SW 1271 (cell line): ENCODE measurements at regions not wholly inside any gene's neighbourhood (a gene's known extent, or its start where the extent isn't known, plus 50 kb on each side); places are given as distances from the start of the nearest gene placed in this dataset.
"Not testable (repeated sequence)": the region's sequence is repeated elsewhere in the genome, so short reads cannot be mapped to it uniquely, and the experiment has no call there.

Source experiments
- DNase-seq, 2 experiments: peaks; one replicate each; lab custom pipeline; 2025; lab: John Stamatoyannopoulos, UW

DNA sequence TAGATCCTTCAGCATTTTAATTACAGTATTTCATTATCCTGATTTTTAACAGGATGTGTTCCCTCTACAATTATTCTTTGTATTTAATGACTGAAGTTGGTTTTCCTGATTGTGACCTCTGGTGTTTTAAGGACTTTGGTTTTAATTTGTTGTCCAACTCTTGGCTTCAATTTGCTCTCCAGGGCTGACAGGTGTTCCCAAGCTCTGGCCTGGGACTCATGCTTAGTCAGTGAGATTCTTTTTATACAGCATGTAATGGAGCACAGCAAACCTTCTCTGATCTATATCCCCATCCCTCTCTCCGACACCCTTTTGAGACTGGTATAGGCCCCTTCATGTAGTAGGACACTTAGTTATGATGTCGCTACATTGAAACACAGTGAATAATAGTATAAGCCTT is 896.3 kb downstream of the TSN start:
- DNase-seq = no peak

DNA sequence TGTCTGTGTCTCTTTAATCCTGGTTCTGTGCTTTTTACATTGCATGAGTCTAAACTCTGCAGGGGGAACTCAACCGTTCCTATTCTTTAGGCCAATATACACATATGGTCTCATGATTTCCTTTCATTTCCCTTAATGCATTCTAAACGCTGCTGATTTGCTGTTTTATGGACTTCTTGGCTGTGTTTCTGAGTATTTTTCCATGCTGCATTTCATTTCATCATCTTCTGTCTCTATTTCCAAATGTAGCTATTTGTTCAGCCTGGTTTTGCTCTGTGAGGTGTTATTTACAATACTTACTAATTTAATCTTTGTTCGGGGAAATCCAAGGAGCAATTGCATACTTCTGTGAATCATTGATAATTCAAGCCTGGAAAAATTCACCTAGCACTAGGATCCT is 897.2 kb downstream of the TSN start:
- no peak for DNase-seq

DNA sequence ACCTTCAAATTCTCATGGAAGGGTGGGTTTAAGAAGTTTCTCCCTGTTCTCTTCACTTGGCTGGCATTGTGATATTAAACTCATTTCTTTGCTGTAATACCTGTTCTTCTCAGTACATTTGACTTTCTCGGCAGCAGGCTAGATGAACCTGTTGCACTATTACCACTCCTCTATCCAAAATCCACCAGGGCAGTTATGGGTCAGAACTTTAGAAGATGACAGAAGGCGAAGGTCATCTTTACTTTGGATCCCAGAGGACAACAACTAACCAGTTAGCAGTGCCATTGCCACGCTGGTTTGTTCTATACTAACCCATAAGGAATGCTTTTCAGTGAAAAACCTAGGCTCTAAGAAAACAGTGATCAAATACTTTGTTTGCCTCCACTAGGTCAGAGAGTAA is 901.0 kb downstream of the TSN start:
- no peak for DNase-seq

DNA sequence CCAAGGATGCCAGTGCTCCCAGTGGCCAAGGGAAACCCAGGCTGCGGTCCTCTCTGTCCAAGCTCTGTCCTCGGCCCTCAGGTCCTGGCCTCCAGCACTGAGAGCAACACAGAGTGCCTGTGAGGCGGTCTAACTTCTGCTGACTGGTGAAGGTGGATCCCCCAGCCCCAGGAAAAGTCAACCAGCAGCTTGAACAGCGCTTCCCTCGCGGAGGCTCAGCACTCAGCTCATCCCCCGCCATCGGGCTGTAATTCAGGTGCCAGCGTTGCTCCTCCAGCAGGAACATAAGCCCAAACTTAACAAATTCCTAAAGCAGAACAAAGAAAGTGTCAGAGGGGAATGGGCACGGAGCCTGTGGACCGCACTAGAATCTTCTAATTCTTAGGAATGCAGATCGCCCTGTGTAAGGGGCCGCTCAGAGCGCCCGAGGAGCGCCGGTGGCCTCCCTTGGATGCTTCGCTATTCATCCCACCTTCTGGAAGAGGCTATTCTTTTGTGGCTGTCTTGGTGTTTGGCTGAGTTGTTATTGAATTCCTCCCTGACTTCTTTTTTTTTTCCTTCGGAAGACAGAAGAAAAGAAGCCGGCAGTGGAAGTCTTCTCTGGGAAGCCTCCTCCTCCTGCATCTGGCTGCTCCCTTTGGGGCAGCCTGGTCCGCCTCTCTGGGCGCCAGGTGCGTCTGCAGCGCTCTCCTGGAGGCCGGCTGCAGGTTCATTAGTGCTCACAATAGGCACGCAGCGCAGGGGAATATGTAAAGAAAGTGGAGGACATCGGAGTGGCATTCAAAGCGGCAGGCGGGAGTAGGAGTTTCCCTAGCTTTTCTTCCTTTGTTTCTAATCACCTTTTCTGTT is 905.6 kb downstream of the TSN start:
- no peak for DNase-seq

DNA sequence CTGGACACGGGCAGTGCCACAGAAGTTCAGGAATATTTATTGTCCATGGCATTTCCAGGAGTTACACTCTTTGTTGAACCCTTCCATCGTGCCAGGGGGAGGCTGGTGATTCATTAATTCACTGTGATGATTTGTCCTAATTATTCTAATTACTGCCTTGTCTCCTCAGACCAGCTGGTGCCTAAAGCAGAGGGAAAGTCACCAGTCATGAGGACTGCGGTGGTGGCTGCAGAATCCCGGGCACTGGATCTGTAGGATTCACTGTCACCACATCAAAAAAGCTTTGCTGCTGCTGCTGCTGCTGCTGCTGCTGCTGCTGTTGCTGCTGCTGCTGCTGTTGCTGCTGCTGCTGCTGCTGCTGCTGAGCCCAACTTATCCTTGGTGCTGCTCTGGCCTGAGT is 908.2 kb downstream of the TSN start:
- no peak for DNase-seq

DNA sequence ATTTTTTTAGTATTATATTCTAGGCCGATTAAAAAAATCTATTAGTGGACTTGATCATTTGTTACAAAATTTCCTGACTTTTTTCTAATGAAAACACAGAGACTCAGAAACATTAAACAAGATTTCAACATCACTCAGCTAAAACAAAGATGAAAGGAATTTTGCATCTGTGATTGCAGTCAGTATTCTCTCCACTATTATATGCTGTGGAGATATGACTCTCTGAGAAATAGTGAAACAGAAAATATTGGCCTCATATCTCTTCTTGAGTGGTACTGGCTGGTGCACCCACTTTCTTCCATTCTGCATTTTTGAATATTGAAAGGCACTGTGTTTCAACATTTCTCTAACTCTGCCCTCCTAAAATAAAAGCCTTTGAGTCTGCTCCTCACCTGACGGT is 914.2 kb downstream of the TSN start:
- no peak for DNase-seq

DNA sequence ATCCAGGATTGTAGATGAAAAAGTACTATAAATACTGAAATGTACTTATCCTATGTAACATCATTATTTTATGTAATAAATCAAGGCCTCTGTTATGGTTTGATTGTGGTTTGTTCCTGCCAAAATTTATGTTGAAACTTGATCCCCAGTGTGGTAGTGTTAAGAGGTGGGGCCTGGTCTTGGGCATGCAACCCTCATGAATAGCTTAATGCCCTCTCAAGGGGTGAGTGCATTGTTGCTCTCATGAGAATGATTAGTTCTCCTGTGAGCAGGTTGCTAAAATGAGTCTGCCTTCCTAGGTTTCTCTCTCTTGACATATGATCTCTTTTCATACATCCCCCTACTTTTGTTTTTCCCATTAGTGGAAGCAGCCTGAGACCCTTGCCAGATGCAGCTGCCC is 915.4 kb downstream of the TSN start:
- no peak for DNase-seq

DNA sequence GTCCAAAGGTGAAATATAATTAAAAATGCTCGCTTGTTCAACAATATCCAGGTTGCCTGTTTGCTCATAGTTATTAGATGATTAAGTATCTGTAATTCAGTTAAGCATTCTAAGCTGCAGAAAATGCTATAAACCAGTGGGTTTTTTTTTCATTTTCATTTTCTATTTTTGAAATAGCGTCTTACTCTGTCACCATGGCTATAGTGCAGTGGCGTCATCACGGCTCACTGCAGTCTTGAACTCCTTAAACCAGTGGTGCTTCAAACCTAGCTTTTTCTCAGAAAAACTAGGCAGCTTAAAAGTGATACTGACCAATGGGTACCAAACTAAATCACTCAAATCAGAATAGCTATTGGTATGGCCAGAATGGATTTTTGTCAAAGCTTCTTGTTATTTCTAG is 925.2 kb downstream of the TSN start:
- DNase-seq = no peak

DNA sequence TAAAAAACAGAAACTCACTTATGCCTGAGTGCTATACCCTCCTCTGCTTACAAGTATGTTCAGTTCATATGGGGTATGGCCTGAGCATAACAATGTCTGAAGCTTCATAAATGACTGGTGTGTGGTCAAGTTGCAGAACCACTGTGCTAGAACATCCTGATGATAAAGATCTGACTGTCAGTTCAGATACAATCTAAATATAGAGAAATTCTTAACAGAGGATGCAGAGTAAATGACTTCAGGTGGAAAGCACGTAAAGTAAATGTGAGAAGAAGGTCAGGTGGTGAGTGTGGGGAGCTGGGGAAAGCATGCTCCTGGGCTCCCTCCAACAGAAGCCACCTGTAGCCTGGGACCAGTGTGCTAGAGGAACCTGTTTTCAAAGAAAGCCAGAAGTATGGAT is 926.2 kb downstream of the TSN start:
- DNase-seq = no peak

DNA sequence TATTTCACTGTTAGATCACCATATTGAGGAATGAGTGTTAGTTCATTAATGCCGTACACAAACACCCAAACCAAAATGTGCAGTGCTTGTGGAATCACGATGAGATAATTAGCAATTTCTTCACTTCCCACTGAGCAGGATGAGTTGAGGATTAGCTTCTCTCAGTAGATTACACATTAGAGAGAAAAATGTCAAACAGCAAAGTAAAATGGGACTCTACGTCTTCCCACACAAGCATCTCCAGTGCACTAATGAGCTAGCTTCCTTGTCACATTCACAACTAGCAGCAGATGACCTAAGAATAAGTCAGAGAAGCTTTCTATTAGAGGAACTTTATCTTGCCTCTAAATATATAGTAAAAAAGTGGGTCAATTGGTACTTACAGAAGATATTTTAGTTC is 926.9 kb downstream of the TSN start:
- DNase-seq = no peak

DNA sequence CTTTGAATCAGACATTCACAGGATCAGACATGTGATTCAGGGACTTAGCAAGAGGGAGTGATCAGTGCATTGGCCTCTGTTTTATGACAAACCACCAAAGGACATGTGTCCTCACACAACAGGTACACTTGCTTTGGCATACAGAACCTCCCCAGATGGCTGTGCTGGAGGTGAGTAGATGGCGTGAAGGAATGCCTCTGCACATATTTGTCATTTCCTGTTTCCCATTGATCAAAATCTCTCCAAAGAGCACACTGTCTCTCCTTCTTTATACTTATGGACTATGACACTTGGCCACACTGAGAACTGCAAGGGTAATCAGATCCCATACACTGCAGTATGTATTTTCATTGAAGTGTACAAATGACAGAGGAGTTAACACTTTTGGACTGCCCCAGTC is 927.6 kb downstream of the TSN start:
- no peak for DNase-seq

DNA sequence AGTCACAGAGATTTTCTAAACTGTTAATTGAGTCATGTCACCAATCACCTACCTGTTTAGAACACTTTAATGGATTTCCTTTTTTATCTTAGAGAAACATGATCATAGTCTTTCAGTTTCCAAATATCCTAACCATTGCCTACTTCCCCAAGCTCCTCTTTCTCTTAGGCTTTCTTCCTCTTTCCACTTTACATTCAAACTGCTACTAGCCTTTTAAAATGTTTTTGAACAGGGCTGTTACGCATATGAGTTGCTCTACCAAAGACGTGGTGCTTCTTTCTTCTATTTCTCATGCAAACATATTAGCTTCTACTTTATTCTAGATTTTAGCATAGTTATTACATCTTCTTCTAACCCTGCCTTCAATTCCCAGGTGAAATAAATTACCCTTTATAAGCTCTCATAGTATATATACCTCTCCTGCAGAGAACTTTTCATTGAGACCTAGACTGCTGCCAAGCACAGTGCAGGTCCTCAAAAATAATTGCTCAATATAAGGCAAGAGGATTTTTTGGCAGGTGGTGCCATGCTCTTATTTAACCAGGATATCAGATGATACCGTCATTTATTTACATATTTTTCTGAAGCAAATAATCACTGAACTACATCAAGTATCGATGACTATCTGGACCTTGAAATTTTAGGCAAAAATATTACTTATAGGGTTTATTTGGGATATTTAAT is 937.1 kb downstream of the TSN start:
- DNase-seq = no peak

DNA sequence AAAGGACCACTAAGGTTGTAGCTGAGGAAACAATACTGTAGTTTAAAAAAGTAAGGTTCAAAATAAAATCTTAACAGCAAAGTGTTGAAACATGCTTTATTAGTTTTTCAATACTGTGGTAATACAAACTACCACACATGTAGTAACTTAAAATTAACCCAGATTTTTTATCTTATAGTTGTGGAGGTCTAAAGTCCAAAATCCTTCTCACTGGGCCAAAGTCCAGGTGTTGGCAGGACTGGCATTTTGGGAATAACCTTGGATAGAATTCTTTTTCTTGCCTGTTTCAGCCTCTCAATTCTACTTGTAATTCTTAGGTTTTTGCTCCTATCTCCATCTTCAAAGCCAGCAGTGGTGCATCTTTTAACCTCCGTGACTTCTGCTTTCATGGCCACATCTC is 942.0 kb downstream of the TSN start:
- DNase-seq = no peak

DNA sequence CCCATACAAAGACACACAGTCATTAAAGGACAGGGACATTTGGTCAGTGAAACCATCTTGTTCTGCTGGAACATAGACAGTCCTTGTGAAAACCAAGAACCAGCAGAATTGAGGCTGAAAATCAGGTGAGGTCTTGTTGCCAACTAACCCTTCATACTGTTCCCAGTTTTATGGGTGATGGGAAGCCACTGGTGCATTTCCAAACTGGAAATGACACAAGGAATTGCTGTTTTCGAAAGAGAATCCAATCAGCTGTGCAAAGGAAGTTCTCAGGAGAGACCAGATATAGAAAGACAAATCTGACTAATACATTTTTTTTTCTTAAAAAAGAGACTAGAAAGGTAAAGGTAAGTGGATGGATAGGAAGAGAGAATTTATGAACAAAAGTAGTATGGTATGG is 948.2 kb downstream of the TSN start:
- no peak for DNase-seq

DNA sequence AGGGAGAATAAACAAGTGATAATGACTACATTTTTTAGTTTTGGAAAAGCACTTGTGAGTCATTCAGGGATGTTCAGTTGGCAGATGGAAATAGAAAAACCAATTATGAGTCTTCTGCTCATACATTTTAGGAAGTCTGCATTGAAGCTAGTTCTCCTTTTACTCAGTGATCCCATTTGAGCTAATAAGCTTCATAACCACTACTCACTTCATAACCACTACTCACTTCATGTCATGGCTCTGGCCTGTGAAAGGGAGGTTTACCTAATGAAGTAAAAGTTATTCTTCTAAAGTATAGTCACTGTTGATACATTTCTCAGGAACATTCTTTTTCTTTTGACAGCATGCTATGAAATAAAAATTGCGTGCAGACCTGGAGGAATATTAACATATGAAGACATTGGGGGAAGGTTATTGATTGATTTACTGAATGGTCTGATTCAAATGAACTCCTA is 948.7 kb downstream of the TSN start:
- no peak for DNase-seq

DNA sequence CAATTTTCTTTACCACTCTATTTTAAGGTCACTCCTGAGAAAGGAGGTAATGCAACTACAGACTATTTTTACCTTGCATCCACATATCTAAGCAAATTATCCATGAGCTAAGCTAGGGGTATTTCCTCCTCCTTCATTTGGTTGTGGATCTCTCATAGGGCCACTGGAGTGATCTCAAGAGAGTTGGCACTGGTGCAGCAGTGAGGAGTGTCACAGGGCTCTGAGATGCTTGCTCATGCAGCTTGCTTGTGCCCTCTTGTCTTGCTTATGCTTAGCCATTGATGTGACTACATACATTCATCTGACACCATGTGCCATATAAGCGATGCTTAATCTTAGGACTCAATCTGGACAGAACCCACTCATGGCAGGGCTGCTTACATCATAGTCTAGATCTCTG is 950.3 kb downstream of the TSN start:
- no peak for DNase-seq

DNA sequence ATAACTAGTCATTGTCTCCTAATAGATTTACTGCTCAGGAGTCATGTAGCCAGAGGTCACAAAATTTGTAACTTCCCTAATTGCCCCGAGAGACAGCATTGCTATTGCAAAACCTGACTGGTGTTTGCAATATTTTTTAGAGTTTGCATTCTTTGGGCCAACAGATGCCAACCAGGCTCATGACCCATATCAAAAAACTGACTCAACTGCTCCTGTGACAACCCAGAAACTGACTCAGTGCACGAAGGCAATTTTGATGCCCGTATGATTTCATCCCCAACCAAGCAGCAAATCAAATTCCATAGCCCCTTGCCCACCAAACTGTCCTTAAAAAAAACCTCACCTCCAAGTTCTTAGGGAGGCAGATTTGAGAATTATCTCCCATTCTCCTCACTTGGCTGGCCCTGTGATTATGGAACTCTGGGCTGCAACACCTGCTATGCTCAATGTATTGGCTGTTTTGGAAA is 951.3 kb downstream of the TSN start:
- no peak for DNase-seq

DNA sequence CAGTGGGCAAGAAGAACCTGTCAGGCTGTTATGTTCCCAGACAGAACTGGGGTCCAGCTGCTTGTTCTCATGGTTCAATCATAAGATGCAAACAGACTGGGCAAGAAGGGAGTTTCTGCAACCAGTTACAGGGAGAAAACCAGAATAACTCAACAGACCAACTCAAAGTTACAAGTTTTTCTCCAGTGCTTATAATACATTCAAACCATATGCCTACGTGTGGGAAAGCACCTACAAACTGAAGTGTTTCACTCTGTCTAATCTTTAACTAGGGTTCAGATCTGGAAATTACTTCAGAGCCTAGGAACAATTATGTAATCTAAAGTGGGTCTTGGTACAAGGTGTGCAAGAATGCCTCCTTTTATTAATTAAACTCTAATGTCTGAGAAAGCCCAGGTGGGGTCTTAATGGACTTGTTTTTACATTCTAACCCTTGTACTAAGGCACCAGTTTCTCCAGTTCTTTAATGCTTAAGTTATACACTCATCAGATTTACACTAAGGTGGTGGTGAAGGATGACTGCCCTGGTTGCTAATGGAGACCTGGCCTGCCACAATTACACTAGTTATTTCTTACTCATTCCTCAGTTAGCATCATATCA is 951.9 kb downstream of the TSN start:
- no peak for DNase-seq

DNA sequence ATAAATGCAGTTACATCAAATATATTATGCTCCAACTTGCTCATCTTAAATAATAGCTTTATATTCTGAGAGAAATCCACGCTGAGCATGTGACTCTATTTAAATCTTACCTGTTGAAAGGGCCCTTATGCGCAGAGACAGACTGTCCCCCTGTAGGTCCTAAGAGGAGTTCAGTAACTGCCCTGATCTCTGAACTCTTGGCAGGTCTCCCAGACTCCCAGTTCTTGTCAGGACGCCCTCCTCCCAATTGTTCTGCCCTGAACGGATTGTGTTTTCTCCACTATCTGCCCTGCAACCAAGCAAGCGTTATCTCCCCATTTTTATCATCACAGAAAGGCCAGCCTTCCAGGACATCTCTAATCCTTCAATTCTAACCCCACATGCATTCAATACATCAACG is 954.6 kb downstream of the TSN start:
- DNase-seq = no peak

DNA sequence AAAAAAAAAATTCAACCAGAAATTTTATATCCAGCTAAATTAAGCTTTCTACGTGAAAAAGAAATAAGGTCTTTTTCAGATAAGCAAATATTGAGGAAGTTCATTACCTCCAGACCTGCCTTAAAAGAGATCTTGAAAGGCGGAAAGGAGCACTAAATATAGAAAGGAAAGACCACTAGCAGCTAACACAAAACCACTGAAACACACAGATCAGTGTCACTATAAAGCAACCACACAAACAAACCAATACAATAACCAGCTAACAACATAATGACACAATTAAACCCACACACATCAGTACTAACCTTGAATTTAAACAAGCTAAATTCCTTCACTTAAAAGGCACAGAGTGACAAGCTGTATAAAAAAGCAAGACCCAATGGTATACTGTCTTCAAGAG is 958.3 kb downstream of the TSN start:
- no peak for DNase-seq

DNA sequence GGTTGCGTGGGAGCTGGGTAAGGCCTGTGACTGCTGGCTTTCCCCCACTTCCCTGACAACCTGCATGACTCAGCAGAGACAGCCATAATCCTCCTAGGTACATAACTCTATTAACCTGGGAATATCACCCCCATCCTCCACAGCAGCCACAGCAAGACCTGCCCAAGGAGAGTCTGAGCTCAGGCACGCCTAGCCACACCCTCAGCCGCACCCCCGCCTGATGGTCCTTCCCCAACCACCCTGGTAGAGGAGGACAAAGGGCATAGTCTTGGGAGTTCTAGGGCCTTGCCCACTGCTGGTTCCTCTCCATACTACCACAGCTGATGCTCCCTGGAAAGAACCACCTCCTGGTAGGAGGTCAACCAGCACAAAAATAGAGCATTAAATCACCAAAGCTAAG is 965.4 kb downstream of the TSN start:
- DNase-seq = not testable (repeated sequence)

DNA sequence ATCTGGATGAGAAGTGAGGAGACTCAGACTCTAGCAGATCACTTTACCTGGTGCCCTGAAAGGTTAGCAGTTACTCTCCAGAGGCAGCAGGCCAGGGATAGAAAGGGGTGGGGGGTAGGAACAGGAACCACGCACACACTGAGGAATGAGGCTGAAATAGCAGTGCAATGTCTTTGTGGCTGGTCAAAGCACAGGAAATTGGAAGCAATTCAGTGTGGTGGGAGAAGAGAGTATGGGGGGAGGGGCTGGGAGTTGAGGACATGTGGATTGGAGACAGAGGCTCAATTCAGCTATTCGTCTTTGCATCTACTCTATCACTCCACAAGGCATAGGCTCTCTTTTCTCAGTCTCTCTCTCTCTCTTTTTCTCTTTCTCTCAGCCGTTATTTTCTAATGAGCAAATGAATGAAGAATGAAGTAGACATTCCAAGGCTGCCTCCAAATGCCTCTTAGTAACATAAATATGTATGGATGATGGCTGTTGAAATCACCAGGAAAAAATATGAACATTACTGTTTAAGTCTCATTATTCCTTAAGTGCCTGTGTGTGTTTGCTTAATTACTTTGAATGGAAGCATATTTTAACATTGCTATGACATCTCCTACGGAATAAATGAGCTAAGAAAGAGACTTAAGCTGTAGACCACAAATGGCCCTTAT is 979.4 kb downstream of the TSN start:
- DNase-seq = no peak

DNA sequence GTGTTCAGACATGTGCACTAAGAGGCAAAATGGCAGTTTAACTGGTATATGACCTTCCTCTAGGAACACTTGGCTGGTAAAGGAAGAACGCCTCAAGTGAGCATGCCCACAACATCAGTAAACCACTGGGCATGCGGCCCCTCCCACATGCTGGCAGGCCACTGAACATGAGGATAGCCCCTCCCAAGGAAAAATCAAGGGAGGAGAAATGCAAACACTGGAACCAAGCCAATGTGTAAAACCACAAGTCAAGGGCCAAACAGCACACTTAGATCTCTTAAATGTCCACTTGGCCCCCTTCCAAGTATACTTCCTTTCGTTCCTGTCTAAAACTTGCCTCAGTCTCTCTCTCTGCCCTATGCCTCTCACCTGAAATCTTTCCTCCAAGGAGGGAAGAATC is 980.8 kb downstream of the TSN start:
- no peak for DNase-seq
